HG02852 (cell line): ENCODE measurements at regions not wholly inside any gene's neighbourhood (a gene's known extent, or its start where the extent isn't known, plus 50 kb on each side); places are given as distances from the start of the nearest gene placed in this dataset.

Source experiments
- ATAC-seq: cut with Tn5 transposase; IDR thresholded peaks from one replicate; pipeline ENCODE4 v1.9.1; 2021; ENCODE audit warnings: mild to moderate bottlenecking, moderate library complexity; ENCODE audit not compliant: unreplicated experiment

GRCh38 chr7:155178096-155178495, 108.0 kb downstream of the HTR5A start:
- ATAC-seq: no peak

GRCh38 chr7:155181768-155182167, 111.6 kb downstream of the HTR5A start:
- ATAC-seq: no peak

DNA sequence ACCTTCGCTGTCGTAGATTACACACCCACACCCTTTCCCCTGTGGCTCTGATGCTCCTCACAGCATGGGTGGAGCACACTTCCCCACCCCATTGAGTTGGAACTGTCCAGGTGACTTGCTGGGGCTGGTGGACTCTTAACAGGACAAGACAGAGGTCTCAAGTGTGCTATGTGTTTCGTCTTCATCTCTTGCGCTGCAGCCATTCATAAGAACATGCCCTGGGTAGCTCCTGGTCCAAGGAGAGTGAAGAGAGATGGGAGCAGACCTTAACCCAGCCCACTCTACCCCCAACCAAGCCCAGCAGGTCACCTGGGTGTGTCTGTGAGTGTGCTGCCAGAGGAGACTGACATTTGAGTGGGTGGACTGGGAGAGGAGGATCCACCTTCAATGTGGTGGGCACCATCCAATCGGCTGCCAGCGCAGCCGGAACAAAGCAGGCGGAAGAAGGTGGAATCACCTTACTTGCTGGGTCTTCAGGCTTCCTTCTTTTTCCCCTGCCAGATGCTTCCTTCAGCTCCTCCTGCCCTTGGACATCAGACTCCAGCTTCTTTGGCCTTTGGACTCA, 112.4 kb downstream of the HTR5A start:
- no peak for ATAC-seq

DNA sequence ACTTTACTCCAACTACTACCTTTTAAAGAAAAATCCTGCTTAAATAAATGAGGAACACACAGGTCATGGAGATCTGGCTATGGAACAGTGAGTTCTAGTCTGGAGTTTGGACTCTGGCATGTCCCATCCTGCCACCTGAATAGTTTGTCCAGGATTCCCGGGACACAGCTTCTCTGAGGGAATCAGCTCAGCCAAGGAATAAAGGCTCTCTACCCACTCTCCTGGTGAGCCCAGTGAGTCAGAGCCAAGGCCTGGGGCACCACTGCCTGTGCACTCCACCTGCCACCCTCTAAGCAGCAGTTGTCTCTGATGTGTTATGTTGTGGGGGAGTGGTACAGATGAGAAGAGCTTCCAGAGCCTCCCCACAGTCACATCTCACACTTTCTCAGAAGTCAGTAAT, 113.5 kb downstream of the HTR5A start:
- ATAC-seq: no peak

GRCh38 chr7:155184923-155185322, 112.8 kb upstream of the INSIG1 start:
- ATAC-seq: no peak

DNA sequence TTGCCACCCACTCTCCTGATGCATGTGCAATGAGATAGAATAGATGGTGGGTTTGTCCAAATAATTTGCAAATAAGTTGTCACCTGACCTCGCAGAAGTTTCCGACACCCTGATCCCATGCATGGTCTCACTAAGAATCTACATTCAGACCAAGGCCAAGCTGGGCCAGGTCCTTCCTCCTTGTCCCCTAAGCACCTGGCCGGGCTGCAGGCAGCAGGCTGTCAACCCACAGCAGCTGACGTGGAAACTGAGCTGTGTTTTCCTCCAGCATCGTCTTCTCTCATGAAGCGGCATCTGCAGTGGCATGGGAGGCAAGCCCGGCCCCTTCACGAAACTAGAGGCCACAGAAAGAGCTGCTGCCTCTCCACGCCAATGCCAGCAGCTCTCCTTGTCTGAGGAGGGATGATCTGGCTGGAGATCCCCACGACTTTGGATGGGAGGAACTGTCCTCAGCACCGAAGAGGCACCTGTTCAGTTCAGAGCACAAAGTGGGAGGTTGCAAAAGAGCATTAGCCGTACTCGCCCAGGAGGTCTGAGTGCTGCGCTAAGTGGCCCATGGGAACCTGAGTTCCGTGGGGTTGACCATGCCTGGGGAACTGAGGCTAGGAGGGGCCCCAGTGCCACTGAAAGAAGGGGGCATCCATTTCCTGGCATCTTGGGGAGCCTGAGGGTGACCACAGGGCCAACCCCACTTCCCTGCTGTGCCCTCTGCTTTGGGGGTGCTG, 110.5 kb upstream of the INSIG1 start:
- no peak for ATAC-seq

DNA sequence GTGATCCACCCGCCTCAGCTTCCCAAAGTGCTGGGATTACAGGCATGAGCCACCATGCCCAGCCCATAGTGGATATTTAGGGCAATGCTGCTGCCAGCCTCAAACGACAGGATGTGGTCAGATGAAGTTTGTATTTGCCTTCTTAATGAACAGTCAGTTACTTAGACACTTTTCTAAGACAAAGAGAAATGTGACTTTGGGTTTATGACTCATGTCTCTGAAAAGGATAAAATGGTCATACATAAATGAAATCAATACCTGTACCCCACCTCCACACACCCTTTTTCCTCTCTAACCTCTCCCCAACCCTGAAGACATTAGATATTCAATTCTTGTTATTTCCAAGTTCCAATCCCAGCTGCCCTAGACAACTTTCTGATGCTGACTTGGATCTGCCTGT, 109.3 kb upstream of the INSIG1 start:
- no peak for ATAC-seq

GRCh38 chr7:155188821-155189581, 108.7 kb upstream of the INSIG1 start:
- ATAC-seq: no peak

DNA sequence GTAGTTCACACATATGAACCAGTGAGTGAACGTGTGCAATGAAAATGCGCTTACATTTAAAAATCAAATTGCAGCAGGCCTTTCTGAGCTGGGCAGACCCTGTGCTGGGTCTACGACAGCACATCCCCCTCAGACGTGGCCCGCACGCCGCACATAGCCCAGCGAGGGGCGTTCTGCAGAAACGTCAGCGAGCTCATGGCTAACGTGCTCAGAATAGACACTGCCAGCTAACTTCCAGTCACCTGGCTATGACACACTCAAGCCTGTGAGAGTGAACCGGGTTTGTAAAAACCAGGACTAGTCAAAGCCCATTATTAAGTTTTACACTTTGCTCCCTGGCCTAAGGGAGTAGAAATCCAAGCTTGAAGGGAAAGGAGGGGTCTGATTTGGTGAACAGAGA, 108.1 kb upstream of the INSIG1 start:
- no peak for ATAC-seq

DNA sequence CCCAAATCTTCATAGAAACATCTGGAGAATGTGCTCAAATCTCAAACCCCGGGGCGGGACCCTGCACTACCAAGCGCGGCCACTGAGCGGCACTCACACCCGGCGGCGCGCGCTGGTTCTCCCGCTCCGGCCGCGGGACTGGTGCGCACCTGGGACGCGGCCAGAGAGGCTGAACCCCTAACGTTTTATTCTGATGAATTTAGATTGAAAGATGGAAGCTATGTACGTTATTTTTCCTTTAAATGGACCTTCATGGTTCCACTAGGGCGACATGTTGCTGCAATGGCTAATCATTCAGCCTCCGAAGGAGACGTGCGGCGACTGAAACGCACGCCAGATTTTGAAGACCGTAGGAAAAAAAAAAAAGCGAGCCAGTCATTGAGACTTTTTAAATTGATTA, 107.0 kb upstream of the INSIG1 start:
- ATAC-seq: peak; percentile 55

DNA sequence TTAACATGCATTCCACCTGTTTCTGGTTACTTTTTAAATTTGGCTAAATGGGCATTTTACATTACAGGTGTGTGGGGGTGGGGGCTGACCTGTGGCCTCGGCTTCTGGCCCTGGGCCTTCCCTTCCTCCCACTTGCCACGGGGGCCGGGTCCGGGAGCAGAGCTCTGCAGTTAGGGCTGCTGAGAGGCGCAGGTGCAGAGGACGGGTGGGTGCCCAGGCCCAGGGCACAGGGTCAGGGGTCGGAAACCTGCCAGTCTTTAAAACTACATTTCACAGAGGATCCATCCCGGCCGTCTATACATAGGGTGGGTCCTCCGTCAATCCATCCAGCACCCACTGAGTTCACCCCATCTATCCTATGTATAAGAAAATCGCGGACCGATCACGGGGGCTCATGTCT, 106.5 kb upstream of the INSIG1 start:
- no peak for ATAC-seq

DNA sequence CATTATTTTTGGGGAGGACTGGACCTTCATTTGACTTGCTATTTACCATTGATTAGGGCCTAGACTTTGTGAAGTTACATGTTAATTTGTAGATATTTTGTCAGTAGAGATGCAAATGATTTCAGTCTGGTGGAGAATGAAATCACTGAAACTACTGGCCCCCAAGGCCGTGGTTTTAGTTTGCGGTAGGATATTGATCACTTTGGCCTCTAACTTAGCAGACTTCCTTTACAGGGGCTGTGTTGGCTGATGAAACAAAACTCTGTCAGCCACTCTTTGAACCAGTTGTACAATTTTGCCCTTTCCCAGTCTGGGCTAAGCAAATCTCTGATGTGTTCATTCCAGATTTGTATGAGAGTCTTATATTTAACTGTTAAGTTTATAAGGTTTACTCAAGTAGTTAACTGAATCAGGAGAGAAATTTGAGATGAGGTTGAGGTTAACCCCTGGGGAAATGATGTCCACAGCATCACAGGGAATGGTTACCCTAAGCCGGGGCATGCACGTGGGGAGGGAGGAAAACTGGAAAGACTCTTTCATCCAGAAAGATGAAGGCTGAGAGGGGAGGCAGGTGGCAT, 105.7 kb upstream of the INSIG1 start:
- ATAC-seq: peak; percentile 74

GRCh38 chr7:155192961-155193640, 104.6 kb upstream of the INSIG1 start:
- no peak for ATAC-seq

- no peak for ATAC-seq
Observed at GRCh38 chr7:155193716-155194115, 104.0 kb upstream of the INSIG1 start.

- ATAC-seq: no peak
Observed at GRCh38 chr7:155194382-155195140, 103.1 kb upstream of the INSIG1 start.

DNA sequence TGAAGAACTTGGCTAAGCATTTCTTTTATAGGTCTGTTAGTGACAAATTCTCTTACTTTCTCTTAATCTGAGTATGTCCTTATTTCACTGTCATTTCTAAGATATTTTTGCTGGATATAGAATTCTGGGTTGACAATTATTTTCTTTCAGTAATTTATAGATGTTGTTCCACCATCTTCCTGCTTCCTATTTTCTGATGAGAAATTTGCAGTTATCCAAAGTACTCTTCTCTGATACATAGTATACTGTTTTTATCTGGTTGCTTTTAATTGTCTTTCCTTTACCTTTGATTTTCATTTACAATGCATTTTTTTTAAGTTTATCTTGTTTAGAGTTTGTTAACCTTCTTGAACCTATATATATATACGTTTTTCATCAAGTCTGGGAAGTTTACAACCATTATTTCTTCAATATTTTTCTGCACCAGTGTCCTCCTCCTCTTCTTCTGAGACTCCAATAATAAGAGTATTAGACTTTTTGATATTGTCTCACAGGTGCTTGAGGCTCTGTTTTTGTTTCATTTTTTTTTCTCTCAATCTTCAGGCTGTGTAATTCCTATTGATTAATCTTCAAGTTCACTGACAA, 101.6 kb upstream of the INSIG1 start:
- no peak for ATAC-seq

DNA sequence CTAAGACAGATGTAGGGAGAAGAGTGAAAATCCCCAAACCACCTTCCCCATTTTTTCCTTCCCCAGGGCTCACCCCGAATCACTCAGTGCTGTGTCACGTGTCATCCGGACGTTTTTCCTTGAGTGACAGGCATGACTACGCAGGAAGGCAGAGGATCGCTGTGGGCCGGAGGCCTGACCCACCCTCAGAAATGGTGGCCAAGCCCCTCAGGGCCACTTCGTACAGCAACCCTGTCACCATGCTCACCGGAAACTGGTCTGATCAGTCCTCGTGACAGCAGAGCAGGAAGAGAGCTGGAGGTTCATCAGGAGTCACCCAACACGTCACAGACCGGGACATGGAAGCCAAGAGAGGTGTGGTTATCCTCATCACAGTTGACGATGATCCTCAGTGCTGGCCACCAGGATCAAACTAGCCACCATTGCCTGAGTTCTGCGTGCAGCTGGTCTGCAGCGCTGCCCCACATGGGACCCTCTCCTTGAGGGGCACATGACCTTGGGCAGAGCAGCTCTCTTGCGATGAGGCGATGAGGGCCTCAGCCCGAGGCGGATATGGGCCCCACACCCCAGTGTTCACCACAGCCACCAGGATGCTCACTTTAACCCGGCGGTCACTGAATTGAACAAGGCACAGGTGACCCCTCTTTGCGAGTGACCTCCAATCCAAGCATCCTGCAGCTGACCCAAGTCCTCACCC, 99.3 kb upstream of the INSIG1 start:
- ATAC-seq: no peak

- ATAC-seq: peak; percentile 89
Observed at GRCh38 chr7:155198901-155199845, 98.5 kb upstream of the INSIG1 start.
